ENCODE measurements at regions not wholly inside any gene's neighbourhood (a gene's known extent, or its start where the extent isn't known, plus 50 kb on each side); places are given as distances from the start of the nearest gene placed in this dataset.
A peak's percentile ranks its signal among the peaks of the same experiment; 100 is the strongest.

GRCh38 chr2:19540739-19541525, 182.5 kb upstream of the OSR1 start:
- Histone ChIP-seq H3K79me1 (ENCODE audit: insufficient read depth, low read depth, low read length, poor library complexity, severe bottlenecking) (no peaks in the 10 kb centered on the region), H3K4ac (ENCODE audit: low read depth, low read length) (no peak overlapping the region), H3K14ac (ENCODE audit: insufficient read depth, low read length) (no peak overlapping the region), H2BK12ac (ENCODE audit: insufficient read length, low read depth, low read length) (no peak overlapping the region), H3T11ph (ENCODE audit: low read length) (no peak overlapping the region), H2BK5ac (ENCODE audit: insufficient read length, low read length) (no peak overlapping the region), H3K9ac (ENCODE audit: extremely low read depth, insufficient read length, low read length) (no peak overlapping the region), H3K4me1 (ENCODE audit: insufficient read depth, low read length) (no peaks in the 10 kb centered on the region), H3K27me3 (ENCODE audit: insufficient read depth, low read length) (no peaks in the 10 kb centered on the region), H3K79me2 (ENCODE audit: insufficient read depth, low read length) (no peaks in the 10 kb centered on the region), H4K5ac (ENCODE audit: insufficient read length, low read depth, low read length) (no peak overlapping the region), H4K8ac (replicated peaks; ENCODE audit: insufficient read length, low read depth, low read length) (no peak overlapping the region), H2AFZ (ENCODE audit: low read length) (no peak overlapping the region), H2BK15ac (ENCODE audit: low read depth, low read length) (no peak overlapping the region), H2BK20ac (ENCODE audit: low read depth, low read length, poor library complexity, severe bottlenecking) (no peak overlapping the region), H2AK5ac (ENCODE audit: insufficient read length, low read length) (no peak overlapping the region), H3K27ac (ENCODE audit: insufficient read length, low read depth, low read length) (no peak overlapping the region), H3K56ac (ENCODE audit: insufficient read length, low read depth, low read length) (no peak overlapping the region), H3K18ac (ENCODE audit: insufficient read length, low read depth, low read length) (no peak overlapping the region), H3K23me2 (ENCODE audit: insufficient read length, low read depth, low read length, poor library complexity, severe bottlenecking) (no peaks in the 10 kb centered on the region), H4K20me1 (ENCODE audit: control insufficient read depth, insufficient read depth, insufficient read length) (no peaks in the 10 kb centered on the region), H3K23ac (ENCODE audit: insufficient read length, low read depth, low read length) (no peak overlapping the region), H2BK120ac (ENCODE audit: low read depth, low read length, poor library complexity, severe bottlenecking) (no peak overlapping the region), H3K4me2 (ENCODE audit: insufficient read depth, insufficient read length, low read length) (no peak overlapping the region), H4K91ac (ENCODE audit: insufficient read length, low read depth, low read length) (no peak overlapping the region), H3K9me3 (ENCODE audit: control insufficient read depth, low read depth, low read length) (no peaks in the 10 kb centered on the region)
- WGBS (ENCODE audit: extremely low coverage, insufficient read length, low lambda C conversion rate), result no CpG with 5 or more reads among the region's 7 CpGs
- H3K9me3 Mint-ChIP-seq, result no peaks in the 10 kb centered on the region
- H3K4me1 Mint-ChIP-seq, result peaks cover 4 to 7% of the 10 kb centered on the region in 2 experiments; a peak in 3 of 4 replicates
- H3K4me3 Mint-ChIP-seq, result no peak overlapping the region
- no peaks in the 10 kb centered on the region; the same call in none of the 2 replicates for H3K27me3 Mint-ChIP-seq (ENCODE audit: low read depth)
- H3K36me3 Mint-ChIP-seq (ENCODE audit: insufficient read depth in 1 of 3, low read depth in 3 of 3), result no peaks in the 10 kb centered on the region; a peak in 1 of 7 replicates
- TF ChIP-seq, protein P1, sequence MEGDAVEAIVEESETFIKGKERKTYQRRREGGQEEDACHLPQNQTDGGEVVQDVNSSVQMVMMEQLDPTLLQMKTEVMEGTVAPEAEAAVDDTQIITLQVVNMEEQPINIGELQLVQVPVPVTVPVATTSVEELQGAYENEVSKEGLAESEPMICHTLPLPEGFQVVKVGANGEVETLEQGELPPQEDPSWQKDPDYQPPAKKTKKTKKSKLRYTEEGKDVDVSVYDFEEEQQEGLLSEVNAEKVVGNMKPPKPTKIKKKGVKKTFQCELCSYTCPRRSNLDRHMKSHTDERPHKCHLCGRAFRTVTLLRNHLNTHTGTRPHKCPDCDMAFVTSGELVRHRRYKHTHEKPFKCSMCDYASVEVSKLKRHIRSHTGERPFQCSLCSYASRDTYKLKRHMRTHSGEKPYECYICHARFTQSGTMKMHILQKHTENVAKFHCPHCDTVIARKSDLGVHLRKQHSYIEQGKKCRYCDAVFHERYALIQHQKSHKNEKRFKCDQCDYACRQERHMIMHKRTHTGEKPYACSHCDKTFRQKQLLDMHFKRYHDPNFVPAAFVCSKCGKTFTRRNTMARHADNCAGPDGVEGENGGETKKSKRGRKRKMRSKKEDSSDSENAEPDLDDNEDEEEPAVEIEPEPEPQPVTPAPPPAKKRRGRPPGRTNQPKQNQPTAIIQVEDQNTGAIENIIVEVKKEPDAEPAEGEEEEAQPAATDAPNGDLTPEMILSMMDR (conservative IDR thresholded peaks at IDR 0.05), result no peak
- no peak for DNase-seq
- H3K27ac Mint-ChIP-seq, result peak overlapping the region in 1 of 3 experiments; percentile 33; a peak in 1 of 7 replicates

Data from H9 (cell line).